ENCODE measurements at regions not wholly inside any gene's neighbourhood (a gene's known extent, or its start where the extent isn't known, plus 50 kb on each side); places are given as distances from the start of the nearest gene placed in this dataset.

DNA sequence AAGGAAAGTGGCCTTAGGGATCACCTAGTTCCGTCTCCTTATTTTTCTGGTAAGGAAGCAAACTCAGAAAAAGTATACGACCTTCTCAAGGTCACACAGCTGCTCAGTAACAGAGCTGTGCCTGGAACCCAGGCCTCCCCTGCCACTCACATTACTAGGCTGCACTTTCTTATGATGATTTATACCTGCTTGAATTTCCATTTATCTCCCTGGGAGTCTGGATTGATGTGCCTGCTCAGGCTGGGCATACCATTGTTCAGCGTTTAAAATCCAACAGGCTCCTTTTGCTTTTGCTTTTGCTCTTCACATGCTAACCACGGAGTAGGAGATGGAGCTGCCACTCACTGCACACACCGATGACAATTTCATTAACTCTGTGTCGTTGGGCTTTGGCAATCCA lies 241.0 kb downstream of the OLFM4 start:
- no peak for TF ChIP-seq POLR2A (IDR thresholded peaks at IDR 0.05)
- TF ChIP-seq, protein P1, sequence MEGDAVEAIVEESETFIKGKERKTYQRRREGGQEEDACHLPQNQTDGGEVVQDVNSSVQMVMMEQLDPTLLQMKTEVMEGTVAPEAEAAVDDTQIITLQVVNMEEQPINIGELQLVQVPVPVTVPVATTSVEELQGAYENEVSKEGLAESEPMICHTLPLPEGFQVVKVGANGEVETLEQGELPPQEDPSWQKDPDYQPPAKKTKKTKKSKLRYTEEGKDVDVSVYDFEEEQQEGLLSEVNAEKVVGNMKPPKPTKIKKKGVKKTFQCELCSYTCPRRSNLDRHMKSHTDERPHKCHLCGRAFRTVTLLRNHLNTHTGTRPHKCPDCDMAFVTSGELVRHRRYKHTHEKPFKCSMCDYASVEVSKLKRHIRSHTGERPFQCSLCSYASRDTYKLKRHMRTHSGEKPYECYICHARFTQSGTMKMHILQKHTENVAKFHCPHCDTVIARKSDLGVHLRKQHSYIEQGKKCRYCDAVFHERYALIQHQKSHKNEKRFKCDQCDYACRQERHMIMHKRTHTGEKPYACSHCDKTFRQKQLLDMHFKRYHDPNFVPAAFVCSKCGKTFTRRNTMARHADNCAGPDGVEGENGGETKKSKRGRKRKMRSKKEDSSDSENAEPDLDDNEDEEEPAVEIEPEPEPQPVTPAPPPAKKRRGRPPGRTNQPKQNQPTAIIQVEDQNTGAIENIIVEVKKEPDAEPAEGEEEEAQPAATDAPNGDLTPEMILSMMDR (IDR thresholded peaks at IDR 0.05) = no peak

All from upper lobe of left lung (tissue), 4 donors.